Keratinocyte (primary cell): ENCODE measurements at regions not wholly inside any gene's neighbourhood (a gene's known extent, or its start where the extent isn't known, plus 50 kb on each side); places are given as distances from the start of the nearest gene placed in this dataset.

Source experiments
- DNase-seq: peaks from one replicate; pipeline ENCODE4 v3.0.0-alpha.2; 2011; ENCODE audit warnings: low read depth, missing footprints, low spot score
- FAIRE-seq: peaks from 2 replicates; lab custom pipeline; 2011; peaks lifted over from hg19 to GRCh38; lab: Jason Lieb, UNC
- H2AFZ ChIP-seq: 2 replicates; pipeline ENCODE4 v1.6.0; 2012; ENCODE audit warnings: low read length, control low read depth, inconsistent platforms; ENCODE audit not compliant: control insufficient read depth
- H3K27ac ChIP-seq: 2 replicates; pipeline ENCODE4 v1.5.1; 2011; ENCODE audit warnings: low read length; ENCODE audit not compliant: control insufficient read depth, insufficient read depth
- H3K27me3 ChIP-seq: 3 replicates; pipeline ENCODE4 v1.6.0; 2011; ENCODE audit warnings: low read length; ENCODE audit not compliant: control insufficient read depth, insufficient read depth; ENCODE audit errors: extremely low read depth
- H3K36me3 ChIP-seq, 2 experiments: 2 replicates in 1 of 2; 3 replicates in 1 of 2; pipeline ENCODE4 v1.5.1; 2011; ENCODE audit warnings: low read length in 2 of 2, mild to moderate bottlenecking in 1 of 2; ENCODE audit not compliant: control insufficient read depth in 2 of 2, insufficient read depth in 2 of 2; ENCODE audit errors: extremely low read depth in 1 of 2
- H3K4me1 ChIP-seq: 3 replicates; pipeline ENCODE4 v1.5.1; 2011; ENCODE audit warnings: low read length; ENCODE audit not compliant: control insufficient read depth, insufficient read depth; ENCODE audit errors: extremely low read depth
- H3K4me2 ChIP-seq: 3 replicates; pipeline ENCODE4 v1.6.0; 2011; ENCODE audit warnings: low read depth, low read length; ENCODE audit not compliant: control insufficient read depth, insufficient read depth; ENCODE audit errors: extremely low read depth
- H3K4me3 ChIP-seq, 3 experiments: fragments of 200-600 bp in 1 of 3; sonication (generic) in 1 of 3; 2 replicates in 2 of 3; 3 replicates in 1 of 3; pipeline ENCODE4 v1.5.1; 2011 to 2016; ENCODE audit warnings: low read length in 3 of 3, mild to moderate bottlenecking in 3 of 3, control low read depth in 2 of 3, inconsistent platforms in 1 of 3, low read depth in 1 of 3, mixed read lengths in 1 of 3, mixed run types in 1 of 3, moderate library complexity in 1 of 3; ENCODE audit not compliant: control insufficient read depth in 2 of 3, insufficient read depth in 2 of 3; ENCODE audit errors: extremely low read depth in 1 of 3
- H3K79me2 ChIP-seq: 2 replicates; pipeline ENCODE4 v1.6.0; 2012; ENCODE audit warnings: low read length; ENCODE audit not compliant: control insufficient read depth, insufficient read depth
- H3K9ac ChIP-seq: 3 replicates; pipeline ENCODE4 v1.6.0; 2011; ENCODE audit warnings: low read length; ENCODE audit not compliant: control insufficient read depth, insufficient read depth; ENCODE audit errors: extremely low read depth
- H3K9me1 ChIP-seq: 3 replicates; pipeline ENCODE4 v1.6.0; 2011; ENCODE audit warnings: low read length; ENCODE audit not compliant: control insufficient read depth, insufficient read depth; ENCODE audit errors: extremely low read depth
- H3K9me3 ChIP-seq: 2 replicates; pipeline ENCODE4 v1.5.1; 2012; ENCODE audit warnings: low read depth, low read length; ENCODE audit not compliant: control insufficient read depth
- H4K20me1 ChIP-seq: 3 replicates; pipeline ENCODE4 v1.6.0; 2011; ENCODE audit warnings: low read length; ENCODE audit not compliant: control insufficient read depth, insufficient read depth; ENCODE audit errors: extremely low read depth
- CTCF ChIP-seq, 3 experiments: IDR thresholded peaks in 1 of 3; conservative IDR thresholded peaks in 1 of 3; optimal IDR thresholded peaks in 1 of 3; 2 replicates in 2 of 3; 3 replicates in 1 of 3; pipeline versions ENCODE3 to v1.5.1; 2011; ENCODE audit warnings: low read length in 3 of 3, mild to moderate bottlenecking in 3 of 3, moderate library complexity in 2 of 3, control low read depth in 1 of 3, inconsistent platforms in 1 of 3; ENCODE audit not compliant: insufficient read depth in 2 of 3; ENCODE audit errors: extremely low read depth in 1 of 3
- EZH2 ChIP-seq: IDR thresholded peaks from one replicate; pipeline ENCODE4 v1.6.1; 2012; ENCODE audit warnings: inconsistent platforms, mild to moderate bottlenecking, low read length, moderate library complexity
- dilution Hi-C: fragments of 300-500 bp; cut with MboI; formaldehyde crosslinking; loops from one replicate; pipeline ENCODE4 v1.7.0; 2020; ENCODE audit warnings: low sequenced_read_pairs; ENCODE audit not compliant: extremely low pct_ligation_motif_present

DNA sequence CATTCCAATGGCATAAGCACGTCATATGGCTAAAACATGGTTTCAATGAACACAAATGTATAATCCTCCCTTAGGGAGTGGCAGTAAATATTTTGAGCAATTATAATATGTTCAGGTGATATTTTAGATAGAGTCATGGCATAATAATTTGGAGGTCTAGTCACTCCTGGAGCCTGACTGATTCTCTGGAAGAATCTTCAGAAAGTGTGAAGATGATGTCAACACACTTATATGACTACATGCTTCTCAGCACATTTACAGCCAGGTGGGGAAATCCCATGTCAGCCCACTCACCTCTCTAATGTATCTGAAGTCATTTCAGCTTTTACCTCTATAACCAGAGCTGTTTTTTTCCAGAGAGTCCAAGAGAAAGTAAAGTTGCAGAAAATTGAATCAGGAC lies 474.8 kb downstream of the SHISA9 start:
- Histone ChIP-seq H3K4me1 (no peaks in the 10 kb centered on the region), H3K4me3 (no peak overlapping the region), H3K79me2 (no peaks in the 10 kb centered on the region), H2AFZ (no peak overlapping the region), H3K9me1 (no peaks in the 10 kb centered on the region), H3K27ac (no peak overlapping the region), H3K9me3 (no peaks in the 10 kb centered on the region), H3K9ac (no peak overlapping the region), H4K20me1 (no peaks in the 10 kb centered on the region), H3K36me3 (no peaks in the 10 kb centered on the region), H3K27me3 (no peaks in the 10 kb centered on the region), H3K4me2 (no peak overlapping the region)
- DNase-seq (no peak), FAIRE-seq (no peak)
- TF ChIP-seq CTCF (optimal IDR thresholded peaks at IDR 0.05 in 1 of 3, IDR thresholded peaks at IDR 0.05 in 1 of 3, conservative IDR thresholded peaks at IDR 0.05 in 1 of 3; ENCODE audit: extremely low read depth in 1 of 3, insufficient read depth in 2 of 3, low read length in 3 of 3) (no peak), EZH2 (no peak)
- dilution Hi-C loops, result no loop called here

- no peak for DNase-seq
- Histone ChIP-seq H3K4me2 (no peak overlapping the region), H3K36me3 (no peaks in the 10 kb centered on the region), H2AFZ (no peak overlapping the region), H3K9me3 (no peaks in the 10 kb centered on the region), H3K27ac (no peak overlapping the region), H3K79me2 (no peaks in the 10 kb centered on the region), H3K9me1 (no peaks in the 10 kb centered on the region), H3K4me1 (no peaks in the 10 kb centered on the region), H3K27me3 (no peaks in the 10 kb centered on the region), H4K20me1 (no peaks in the 10 kb centered on the region), H3K9ac (no peak overlapping the region), H3K4me3 (no peak overlapping the region)
- dilution Hi-C loops, result no loop called here
- FAIRE-seq, result no peak
- TF ChIP-seq CTCF (optimal IDR thresholded peaks at IDR 0.05 in 1 of 3, IDR thresholded peaks at IDR 0.05 in 1 of 3, conservative IDR thresholded peaks at IDR 0.05 in 1 of 3; ENCODE audit: extremely low read depth in 1 of 3, insufficient read depth in 2 of 3, low read length in 3 of 3) (no peak), EZH2 (no peak)
Measured at GRCh38 chr16:13377143-13377542, 475.7 kb downstream of the SHISA9 start.
